HUDEP-2 (cell line): ENCODE measurements at regions not wholly inside any gene's neighbourhood (a gene's known extent, or its start where the extent isn't known, plus 50 kb on each side); places are given as distances from the start of the nearest gene placed in this dataset.

Source experiments
- DNase-seq, 76 experiments: peaks; one replicate each; lab custom pipeline; 2025; ENCODE audit not compliant: unreplicated experiment in 76 of 76; lab: John Stamatoyannopoulos, UW

GRCh38 chr1:221448585-221449175 is 293.2 kb downstream of the DUSP10 start:
- DNase-seq, result no peak

- no peak for DNase-seq
Observed at GRCh38 chr1:221449194-221449593, 292.7 kb downstream of the DUSP10 start.

- DNase-seq, result no peak
Observed at GRCh38 chr1:221449801-221450470, 292.0 kb downstream of the DUSP10 start.

GRCh38 chr1:221451741-221452140 is 290.1 kb downstream of the DUSP10 start:
- no peak for DNase-seq

GRCh38 chr1:221454096-221454495 is 287.8 kb downstream of the DUSP10 start:
- no peak for DNase-seq

- DNase-seq, result no peak
Observed at GRCh38 chr1:221456918-221457317, 285.0 kb downstream of the DUSP10 start.

GRCh38 chr1:221457685-221458446 is 284.0 kb downstream of the DUSP10 start:
- no peak for DNase-seq

- no peak for DNase-seq
Observed at GRCh38 chr1:221458447-221459156, 283.3 kb downstream of the DUSP10 start.

- DNase-seq, result no peak
Observed at GRCh38 chr1:221459558-221459957, 282.3 kb downstream of the DUSP10 start.

GRCh38 chr1:221462345-221462744 is 279.5 kb downstream of the DUSP10 start:
- DNase-seq, result no peak

GRCh38 chr1:221468546-221468945 is 273.3 kb downstream of the DUSP10 start:
- DNase-seq, result no peak

GRCh38 chr1:221469476-221469875 is 272.4 kb downstream of the DUSP10 start:
- no peak for DNase-seq

GRCh38 chr1:221470000-221470698 is 271.7 kb downstream of the DUSP10 start:
- no peak for DNase-seq

GRCh38 chr1:221473411-221473810 is 268.5 kb downstream of the DUSP10 start:
- DNase-seq, result no peak

GRCh38 chr1:221477252-221477651 is 264.6 kb downstream of the DUSP10 start:
- no peak for DNase-seq

- DNase-seq, result peak in 9 of 76 experiments; percentile 1 to 31 (median 18)
Observed at GRCh38 chr1:221478050-221478949, 263.6 kb downstream of the DUSP10 start.

GRCh38 chr1:221487781-221488524 is 253.9 kb downstream of the DUSP10 start:
- no peak for DNase-seq

- DNase-seq, result no peak
Observed at GRCh38 chr1:221488550-221488949, 253.3 kb downstream of the DUSP10 start.

- DNase-seq, result no peak
Observed at GRCh38 chr1:221494670-221495069, 247.2 kb downstream of the DUSP10 start.
